GM04504 (cell line): ENCODE measurements at regions not wholly inside any gene's neighbourhood (a gene's known extent, or its start where the extent isn't known, plus 50 kb on each side); places are given as distances from the start of the nearest gene placed in this dataset.
"Not testable (repeated sequence)": the region's sequence is repeated elsewhere in the genome, so short reads cannot be mapped to it uniquely, and the experiment has no call there.

Experiments used
- DNase-seq: peaks from one replicate; pipeline ENCODE4 v3.0.0-alpha.2; 2012; ENCODE audit warnings: low read depth

DNA sequence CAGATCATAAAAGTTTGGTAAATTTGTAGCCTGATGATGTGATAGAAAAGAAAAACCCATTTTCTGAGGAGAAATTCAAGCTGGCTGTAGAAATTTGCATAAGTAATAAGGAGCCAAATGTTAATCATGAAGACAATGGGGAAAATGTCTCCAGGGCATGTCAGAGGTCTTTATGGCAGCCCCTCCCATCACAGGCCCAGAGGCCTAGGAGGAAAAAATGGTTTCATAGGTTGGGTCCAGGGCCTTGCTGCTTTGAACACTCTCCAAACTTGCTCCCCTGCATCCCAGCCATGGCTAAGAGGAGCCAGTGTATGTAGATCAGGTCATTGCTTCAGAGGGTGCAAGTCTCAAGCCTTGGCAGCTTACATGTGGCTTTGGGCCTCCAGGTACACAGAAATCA, 903.9 kb upstream of the ADAMTS5 start:
- not testable (repeated sequence) for DNase-seq

DNA sequence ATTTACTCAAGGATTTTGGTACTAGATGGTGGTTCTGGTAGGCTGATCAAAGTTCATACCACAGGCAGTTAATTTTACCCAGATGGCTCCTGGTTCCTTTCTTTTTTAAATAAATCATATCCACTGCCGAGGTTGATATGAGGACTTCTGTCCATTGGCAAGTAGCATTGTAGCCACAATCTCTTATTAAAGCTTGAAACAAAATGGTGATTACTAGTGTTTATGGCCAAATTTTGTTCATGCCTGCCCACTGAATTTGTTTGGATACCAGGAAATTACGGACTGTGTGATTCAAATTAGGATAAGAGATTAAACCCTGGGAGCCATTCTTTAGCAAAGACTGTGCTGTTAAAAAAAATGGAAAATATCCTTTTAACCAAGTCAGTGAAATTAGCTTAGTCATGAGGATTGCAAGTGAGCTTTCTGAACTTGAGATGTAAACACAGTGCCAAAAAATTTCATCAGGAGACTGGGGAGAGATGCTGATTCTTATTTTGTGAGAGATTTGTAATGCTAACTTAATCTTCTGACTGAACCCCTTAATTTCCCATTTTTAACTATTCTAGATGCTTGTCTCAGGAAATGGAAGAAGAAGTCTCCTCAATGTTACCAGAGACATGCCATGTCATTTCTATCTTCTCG, 893.5 kb upstream of the ADAMTS5 start:
- peak; percentile 16 for DNase-seq

DNA sequence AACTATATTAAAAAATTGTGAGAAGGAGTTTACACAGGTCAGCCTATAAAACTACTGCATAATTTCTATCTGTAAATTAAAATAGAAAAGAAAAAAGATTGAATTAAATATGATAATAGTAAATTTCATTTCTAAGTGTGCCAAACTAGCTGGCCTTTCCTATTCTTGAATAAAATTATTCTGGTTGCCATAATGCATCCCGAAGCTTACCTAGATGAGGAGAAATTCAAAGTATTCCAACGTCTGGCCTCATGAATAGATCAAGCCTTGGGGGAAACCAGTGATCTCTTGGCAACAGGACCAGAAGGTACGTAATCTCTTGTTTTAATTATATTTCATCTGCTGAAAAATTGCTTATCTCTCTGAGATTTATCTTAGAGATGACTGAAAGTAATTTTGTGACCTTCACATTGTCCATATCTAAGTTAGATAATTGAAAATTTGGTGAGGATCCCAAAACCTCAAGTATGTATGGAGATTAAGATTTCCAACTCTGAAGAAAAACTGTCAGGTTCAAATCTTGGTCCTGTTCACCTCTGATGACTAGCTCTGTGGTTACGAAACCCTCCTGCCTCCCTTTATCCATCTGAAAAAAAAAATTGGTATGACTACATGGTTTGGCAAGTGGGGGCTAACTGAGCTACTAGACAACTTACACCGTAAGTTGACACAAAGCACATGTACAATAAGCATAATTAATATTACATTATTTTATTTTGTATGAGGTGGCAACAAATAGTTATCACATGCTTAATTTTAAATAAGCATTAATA, 891.4 kb upstream of the ADAMTS5 start:
- DNase-seq, result not testable (repeated sequence)

DNA sequence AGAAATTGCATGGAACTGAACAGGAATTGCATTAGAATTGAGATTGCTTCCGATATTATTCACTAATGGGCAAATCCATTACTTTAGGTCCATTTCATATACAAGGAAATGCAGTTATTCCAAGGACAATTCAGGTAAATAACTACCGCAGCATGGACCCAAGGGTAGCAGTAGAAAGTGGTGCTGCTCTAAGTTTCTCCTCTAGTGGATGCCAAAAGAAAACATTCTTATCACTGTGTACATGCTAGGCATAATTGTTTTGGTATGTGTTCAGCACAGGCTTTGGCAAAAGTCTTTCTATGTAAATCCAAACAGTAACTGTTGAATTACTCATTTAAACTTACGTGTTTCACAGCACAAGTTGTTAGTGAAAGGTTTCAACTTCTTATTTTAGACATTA, 890.1 kb upstream of the ADAMTS5 start:
- not testable (repeated sequence) for DNase-seq

DNA sequence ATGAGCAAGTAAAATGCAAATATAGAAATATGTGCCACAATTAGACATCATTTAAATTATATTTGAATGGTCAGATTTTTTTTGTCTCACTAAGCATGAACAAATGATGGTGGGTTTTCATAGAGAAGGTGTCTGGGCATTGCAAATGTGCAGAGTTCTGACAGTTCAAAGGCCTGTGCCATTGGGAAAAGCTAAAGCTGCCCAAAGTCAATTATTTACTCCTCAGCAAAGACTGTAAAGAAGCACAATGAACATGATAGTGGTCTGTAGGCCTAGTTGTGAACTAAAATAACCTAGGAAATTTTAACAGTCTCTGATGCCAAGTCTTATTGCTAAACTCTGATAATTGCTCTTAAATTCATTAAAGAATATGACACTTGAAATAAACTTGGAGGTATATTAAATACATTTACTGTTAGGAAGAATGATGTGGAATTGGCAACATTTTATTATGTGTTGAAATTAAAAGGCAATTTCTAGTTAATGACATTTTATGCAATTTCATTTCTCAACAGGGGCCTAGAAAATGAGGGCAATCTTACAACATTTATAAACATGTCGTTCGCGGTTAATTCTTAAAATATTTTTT, 874.3 kb upstream of the ADAMTS5 start:
- no peak for DNase-seq

DNA sequence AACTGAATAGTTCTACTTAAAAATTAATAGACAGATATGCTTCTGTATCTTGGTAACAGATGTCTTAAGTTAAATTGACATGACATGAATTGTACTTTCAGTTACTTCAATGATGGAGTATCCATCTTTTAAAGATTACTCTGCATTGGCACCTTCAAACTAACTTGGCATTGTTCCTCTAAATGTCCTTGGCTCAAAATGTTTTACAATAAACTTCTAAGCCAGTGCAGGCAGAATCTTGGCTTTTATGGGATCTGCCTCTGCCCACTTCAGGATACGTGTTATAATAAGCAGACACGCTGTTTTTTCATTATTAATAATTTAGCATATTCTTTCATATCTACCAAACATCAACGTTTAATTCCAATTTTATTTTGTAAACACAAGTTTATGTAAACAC, 873.4 kb upstream of the ADAMTS5 start:
- DNase-seq, result no peak

DNA sequence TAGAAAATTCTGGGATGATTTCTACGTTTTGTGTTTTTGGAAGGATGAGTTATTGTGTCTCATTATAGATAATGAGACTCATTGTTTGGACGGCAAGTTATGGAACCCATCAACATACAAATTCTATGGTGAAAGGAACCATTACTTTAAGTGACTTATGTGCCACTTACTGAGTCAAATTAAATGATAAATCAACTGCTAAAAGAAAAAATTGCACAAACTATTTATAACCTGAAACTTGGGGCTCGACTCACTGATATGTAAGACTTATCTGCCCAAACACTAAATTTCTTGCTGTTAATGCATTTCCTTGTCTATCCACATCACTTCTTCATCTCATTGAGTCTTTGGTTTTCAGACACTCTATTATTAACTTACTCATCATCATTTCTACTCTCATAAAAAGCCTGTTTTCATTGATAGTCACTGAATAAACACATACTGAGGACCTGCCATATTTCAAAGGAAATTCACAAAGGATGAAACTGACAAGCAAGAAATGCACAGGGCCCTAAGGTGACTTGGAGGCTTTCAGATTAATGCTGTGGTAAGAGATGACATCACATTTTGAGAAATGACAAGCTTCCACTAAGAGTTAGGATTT, 872.7 kb upstream of the ADAMTS5 start:
- DNase-seq, result no peak

DNA sequence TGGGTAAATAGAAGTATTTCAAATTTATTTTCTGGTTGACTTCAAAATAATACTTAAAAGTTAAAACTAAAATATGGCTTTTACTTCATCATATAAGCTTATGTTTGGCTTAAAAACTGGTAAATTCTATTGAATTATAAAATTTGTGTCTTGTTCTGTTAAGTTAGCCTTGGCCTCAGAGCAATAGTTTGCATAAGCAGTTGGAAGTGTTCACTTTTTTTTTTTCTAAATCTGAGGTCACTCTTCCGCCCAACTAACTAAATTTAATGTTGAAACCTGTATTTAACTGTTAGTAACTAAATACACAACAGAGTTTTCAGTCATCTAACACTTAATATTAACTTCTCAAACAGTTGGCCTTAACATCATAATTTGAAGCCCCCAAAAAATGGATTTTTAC, 871.7 kb upstream of the ADAMTS5 start:
- no peak for DNase-seq

DNA sequence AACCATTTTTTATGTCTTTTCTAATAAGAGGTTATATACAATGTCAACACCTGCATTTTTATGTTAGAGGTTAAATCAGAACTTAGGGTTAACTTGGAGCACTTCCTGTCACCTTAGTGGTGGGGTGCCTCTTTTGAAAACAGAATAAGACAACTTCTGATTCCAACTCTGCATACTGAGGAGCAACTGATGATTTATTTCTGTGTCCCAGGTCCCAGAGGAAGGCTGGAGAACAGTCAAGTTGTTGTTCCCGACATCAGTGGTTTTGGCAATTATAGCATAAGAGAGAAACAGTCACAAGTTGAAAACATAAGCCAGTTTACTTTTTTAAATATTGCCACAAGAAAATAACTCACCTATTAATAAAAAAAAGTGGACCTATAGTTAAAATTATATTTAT, 871.0 kb upstream of the ADAMTS5 start:
- DNase-seq, result no peak

DNA sequence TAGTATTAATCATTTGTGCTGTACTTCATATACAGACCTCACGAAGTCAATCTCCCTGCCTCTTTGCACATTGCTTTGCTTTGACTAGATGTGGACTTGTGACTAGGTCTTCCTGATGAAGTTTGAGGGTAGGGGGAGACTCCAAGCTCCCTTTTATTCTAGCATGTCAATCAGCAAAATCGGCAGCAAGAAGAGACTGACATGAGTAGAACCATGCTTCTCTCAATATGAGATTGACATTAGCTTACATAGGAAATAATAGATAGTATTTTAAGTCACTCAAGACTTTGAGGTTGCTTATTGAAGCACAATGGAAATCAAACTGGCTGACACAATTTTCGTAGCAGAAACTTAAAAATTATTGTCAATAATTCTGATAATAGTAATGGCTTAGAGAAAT, 866.4 kb upstream of the ADAMTS5 start:
- DNase-seq, result no peak

DNA sequence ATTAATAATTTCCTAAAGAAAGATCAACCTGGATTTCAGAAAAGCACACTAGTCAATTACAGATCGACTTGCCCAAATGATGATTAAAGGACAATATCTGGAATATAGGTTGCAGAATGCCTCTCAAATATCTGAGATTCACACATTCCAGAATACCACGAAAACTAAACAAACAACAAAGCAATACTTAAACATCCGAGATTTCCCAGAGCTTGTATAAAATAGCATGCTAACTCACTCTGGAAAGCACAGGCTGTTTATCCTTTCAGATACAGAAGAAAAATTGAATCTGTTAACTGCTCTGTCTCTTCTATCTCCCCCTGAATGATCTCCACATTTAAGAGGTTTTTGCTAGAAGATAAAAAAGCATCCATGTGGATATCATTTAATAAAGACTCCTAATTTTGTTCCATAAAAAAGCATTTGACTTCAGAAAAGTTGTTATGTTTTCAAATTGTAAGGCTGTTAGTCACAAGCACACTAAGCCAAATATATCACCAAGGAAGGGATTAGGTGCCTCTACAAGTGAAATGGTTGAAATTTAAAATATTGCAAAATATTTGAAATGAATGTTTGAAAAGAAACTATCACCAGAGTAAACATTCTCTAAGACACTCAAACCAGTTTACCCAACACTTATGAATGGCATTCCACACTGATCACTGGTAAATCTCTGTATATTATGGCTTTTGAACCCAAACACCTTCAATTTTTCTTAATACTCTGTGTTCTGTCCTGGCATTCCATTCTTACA, 865.1 kb upstream of the ADAMTS5 start:
- DNase-seq, result no peak

DNA sequence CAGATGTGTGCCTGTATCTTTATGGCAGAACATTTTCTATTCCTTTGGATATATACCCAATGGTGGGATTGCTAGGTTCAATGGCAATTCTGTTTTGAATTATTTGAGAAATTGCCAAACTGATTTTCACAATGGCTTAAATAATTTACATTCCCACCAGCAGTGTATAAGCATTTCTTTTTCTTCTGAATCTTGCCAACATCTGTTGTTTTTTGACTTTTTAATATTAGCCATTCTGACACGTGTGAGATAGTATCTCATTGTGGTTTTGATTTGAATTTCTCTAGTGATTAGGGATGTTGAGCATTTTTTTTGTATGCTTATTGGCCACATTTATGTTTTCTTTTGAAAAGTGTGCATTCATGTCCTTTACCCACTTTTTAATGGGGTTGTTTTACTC, 864.3 kb upstream of the ADAMTS5 start:
- no peak for DNase-seq

DNA sequence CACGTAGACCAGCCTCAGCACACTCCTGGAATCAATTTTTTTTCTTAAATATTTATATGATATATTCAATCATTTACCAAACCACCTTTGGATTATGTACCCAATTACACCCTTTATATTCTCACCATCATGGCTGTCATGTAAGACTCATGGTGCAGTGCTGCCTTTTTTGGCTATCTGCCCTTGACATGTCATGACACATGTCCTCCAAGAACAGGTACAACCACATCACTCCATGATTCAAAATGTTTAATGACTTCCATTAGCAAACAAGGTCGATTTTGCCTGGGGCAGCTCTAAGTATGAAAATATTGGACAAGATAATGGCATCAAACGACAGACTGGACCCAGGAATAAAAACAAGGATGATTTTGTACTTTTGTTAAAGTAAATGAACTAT, 861.1 kb upstream of the ADAMTS5 start:
- no peak for DNase-seq

DNA sequence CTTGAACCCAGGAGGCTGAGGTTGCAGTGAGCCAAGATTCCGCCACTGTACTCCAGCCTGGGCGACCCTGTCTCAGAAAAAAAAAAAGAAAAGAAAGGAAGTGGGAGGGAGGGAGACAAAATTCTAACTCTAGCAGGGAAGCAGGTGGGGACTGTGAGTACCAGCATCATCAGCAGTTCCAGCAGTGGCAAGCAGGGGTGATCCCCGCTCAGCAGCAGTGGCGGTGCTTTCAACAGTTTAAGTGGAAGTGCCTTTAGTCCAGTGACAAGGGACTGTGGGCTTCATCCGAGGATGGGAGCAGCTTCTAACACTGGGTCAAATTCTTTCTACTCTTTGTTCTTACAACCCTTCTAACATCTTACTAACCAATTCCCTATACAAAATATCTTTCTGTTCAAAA, 858.1 kb upstream of the ADAMTS5 start:
- DNase-seq, result no peak

DNA sequence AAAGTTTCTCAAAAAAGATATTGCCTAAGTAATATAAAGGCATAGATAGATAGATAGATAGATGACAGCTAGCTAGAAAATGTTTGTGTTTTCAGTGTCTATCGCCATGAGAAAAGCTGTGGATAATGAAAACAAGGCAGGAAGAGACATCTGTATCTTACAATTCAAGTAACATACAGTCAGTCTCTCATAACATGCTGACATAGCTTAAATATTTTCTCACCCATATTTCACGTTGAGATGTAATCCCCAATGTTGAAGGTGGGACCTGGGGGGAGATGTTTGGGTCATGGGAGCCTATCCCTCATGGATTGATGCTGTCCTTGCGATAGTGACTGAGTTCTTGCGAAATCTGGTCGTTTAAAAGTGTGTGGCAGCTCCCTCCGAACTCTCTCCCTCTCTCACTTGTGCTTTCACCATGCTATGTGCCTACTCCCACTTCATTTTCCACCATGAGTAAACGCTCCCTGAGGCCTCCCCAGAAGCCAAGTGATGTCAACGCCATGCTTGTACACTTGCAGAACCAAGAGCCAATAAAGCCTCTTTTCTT, 856.8 kb upstream of the ADAMTS5 start:
- no peak for DNase-seq

DNA sequence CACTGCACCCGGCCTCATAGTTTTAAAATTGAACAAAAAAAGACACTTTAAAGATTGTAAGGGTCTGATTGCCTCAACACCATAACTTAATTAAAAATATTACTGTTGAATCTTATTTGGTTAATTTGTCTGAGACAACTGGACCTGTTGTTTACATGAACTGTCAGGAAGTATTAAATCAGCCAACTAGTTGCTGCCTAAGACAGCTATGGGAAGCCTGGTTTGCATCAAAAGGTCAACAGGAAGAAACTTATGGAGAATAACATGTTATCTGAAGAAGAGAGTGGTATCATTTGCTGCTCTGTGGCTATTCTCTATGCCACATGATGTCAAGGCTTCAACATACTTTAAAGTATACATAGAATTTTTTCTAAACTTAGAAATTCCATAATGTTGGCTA, 853.5 kb upstream of the ADAMTS5 start:
- DNase-seq, result no peak

DNA sequence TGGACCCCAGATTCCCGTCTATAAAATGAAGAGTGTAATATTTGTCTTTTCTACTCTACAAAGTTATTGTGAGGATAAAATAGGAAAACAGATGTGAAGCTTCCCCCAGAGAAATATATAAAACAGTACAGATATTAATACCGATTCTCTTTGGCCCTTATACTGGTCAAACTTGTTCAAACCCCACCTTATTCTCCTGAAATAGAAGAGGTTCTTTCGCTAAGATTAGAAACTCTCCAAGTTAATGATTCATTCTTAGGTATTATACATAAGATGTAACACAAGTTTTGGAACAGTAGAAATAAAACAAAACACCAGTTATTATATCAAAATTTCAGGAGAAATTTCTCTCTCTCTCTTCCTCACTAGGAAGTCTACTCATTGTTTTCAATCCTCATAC, 852.4 kb upstream of the ADAMTS5 start:
- DNase-seq, result no peak

DNA sequence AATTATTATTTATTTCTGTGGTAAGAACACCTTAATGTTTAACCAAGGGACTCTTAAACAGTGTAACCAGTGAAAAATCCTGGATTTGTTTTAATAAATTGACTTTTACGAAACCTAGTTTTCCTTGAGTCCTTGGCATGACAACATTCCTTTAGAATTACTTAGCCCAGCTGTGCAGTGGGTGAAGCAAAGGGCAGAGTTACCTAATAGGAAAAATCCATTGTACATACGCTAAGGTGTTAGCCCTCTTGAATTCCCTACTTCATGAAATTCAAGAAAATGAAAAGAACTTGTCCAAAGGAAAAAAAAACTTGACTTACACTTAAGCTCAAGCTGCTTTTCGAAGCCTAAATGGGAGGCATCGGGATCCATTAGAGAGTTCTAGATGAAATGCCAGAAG, 852.0 kb upstream of the ADAMTS5 start:
- DNase-seq, result no peak

DNA sequence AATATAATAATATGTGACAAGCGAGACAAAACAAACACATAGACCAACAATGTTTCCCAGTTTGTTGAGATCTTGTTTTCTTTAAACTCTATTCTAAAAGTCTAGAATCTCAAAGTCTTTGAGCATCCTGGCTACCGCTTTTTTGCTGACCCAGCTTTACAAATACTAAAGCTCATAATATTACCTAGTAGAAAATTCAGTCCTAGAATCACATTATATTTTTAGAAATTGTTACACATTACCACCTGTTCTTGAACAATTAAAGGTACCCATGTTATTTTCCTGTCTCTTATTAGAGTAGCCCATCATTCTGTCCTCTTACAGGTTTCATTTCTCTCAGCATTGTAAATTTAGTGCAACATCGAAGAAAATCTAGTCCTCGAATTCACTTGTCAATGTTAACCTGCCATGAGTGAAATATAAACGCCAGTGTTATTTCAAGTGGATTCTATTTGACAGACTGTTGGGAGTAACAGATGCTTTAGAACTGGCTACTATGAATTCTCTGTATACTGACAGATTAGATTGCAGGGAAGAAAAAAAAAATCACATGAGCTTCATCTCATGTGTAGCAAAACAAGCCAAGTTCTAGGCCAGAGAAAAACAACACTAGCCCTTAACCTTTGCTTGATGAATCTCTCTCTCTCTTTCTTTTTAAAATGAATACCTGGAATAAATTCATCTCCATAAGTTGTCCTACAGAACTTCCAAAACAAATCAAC, 851.2 kb upstream of the ADAMTS5 start:
- DNase-seq, result no peak

DNA sequence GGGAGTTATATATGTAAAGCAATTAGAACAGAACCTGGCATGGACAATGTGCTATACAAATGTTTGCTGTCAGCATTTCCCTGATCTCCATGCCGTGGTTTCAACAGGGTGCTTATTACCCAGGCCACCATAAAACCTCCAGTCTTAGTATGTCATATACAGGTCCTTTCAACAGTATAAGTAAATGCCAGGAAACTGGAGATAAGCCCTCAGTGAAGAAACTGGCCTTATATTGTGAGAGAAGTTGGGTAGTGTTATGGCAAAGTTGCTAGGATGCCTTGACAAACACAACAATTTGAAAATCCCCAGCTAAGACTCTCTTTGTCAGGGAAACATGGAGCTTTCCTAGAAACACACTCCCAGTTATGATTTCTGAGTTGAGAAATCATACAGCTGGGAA, 850.2 kb upstream of the ADAMTS5 start:
- no peak for DNase-seq

DNA sequence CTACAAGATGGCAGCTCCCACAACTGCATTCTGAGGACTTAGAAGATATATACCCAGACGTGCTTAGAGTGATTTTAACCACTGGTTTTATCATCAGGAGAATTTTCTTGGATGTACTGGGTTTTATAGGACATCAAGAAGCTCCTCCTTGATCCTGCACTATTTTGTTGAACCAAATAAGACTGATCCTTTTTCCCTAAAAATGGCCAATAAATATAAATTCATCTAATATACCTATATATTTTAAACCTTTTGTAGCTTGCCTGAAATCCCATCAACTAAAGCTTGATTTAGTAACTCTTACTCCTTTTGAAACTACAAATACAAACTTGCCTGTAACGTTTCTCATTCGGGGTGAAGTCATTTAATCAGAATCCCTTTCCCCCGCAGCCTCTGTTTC, 849.4 kb upstream of the ADAMTS5 start:
- no peak for DNase-seq
